HG03354 (cell line): ENCODE measurements at regions not wholly inside any gene's neighbourhood (a gene's known extent, or its start where the extent isn't known, plus 50 kb on each side); places are given as distances from the start of the nearest gene placed in this dataset.
"Not testable (repeated sequence)": the region's sequence is repeated elsewhere in the genome, so short reads cannot be mapped to it uniquely, and the experiment has no call there.

Experiments
- ATAC-seq: cut with Tn5 transposase; IDR thresholded peaks from one replicate; pipeline ENCODE4 v1.9.1; 2021; ENCODE audit warnings: mild to moderate bottlenecking; ENCODE audit not compliant: unreplicated experiment, poor library complexity, severe bottlenecking

DNA sequence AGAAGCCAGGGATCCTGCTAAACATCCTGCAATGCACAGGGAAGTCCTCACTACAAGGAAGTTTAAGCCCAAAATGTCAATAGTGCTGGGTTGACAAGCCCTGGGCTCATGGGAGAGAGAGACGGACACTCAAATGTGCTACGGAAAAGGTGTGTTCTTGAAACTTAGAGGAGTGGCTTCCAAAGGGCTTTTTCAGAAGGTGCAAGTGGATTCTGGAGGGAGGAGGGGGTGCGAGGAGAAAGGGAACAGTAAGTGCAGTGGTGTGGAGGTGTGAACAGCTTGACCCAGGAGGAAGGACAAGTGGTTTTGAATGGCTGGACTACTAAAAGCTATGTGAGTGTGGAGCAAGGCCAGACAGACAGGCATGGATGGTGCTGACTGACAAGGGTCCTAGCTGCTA lies 50.4 kb upstream of the CECR2 start:
- ATAC-seq, result no peak

- no peak for ATAC-seq
These were observed 54.0 kb upstream of the CECR2 start for GRCh38 chr22:17315310-17315709.

GRCh38 chr22:17314487-17314886 lies 54.8 kb upstream of the CECR2 start:
- ATAC-seq, result no peak

DNA sequence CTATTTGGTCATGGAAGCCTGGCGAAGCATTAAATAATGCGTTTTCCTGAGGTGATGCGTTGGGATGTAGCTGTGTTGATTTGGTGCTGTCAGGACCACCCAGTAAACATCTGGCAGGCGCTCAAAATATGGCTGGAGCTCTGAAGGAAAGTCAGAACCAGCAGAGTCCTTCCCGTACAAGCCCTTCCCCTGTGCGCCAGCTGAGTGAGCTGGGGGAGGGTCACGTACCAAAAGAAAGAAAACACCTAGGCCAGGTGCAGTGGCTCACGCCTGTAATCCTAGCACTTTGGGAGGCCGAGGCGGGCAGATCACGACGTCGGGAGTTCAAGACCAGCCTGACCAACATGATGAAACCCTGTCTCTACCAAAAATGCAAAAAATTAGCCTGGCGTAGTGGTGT lies 55.6 kb upstream of the CECR2 start:
- no peak for ATAC-seq

- no peak for ATAC-seq
These were observed 61.7 kb upstream of the CECR2 start for GRCh38 chr22:17307566-17307965.

DNA sequence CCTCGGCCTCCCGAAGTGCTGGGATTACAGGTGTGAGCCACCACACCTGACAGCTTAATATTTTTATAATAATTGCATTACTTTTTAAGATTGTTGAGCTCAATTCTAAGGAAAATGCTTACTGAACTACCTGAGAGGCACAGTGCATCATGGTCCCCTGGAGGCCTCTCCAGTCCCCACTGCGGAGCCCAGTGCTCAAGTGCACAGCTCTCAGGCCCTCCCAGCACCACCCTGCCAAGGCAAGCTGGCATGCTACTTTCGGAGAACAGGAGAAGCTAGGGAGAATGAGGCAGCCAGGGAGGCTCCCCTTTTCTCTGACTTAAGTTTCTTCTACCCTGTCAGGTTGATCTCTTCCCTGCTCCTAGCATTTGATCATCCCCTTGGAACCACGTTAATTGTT lies 64.2 kb upstream of the CECR2 start:
- ATAC-seq, result no peak

DNA sequence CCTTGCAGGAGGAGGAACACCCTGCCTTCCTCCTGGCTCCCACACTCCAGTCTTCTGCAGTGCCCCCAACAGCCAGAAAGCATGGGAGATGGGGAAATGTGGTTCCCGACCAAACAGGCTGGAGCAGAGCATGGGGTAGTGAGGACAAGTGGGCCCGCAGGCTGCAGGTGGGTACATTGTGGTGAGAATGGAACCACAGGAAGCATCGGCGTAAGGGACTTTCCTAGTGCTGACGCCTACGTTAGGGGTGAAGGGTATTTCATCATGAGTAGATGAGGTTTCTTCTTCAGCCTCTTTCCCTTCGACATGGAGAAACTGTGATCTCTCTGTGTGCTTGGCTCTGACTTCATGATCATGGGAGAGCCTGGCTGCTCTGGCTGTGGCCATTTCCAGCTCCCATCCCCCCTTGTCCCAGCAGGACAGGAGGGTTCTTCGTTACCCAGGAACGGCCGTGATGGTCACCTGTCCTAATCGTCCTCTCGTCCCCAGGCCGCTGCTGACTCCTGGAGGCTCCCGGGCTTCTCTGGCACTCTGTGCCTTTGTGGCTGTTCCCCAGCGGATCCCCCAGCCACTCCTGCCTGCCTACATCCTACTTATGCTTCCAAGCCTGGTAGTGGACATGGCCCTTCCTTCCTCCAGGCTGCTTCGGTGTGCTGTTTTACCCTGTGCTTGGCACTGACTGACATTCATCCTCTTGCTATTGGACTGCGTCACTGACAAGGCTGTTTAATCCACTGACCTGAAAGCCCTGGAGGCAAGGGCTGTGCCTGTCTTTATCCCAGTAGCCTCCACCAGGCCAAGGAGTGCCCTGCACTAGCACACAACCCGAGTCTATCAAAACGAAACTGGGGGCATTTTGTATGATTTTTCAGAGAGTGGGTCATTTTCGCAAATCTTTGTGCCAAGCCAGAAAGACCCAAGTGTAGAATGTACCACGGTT lies 65.2 kb upstream of the CECR2 start:
- peak; percentile 89 for ATAC-seq

DNA sequence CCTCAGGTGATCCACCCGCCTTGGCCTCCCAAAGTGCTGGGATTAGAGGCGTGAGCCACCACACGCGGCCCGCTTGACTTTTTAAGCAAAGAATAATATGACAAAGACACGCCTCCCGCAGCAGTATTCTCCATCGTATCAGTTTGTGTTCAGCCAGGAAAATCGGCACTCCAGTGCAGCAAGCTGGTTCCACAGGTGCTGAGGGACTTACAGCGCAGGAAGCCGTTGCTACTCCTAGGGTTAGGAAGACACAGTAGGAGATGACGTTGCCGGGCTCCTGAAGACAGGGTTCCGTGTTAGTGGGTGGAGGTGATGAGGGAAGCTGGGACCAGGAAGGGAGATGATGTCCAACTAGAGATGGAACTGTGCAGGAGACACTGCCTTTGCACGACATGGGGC lies 65.8 kb upstream of the CECR2 start:
- ATAC-seq, result no peak

DNA sequence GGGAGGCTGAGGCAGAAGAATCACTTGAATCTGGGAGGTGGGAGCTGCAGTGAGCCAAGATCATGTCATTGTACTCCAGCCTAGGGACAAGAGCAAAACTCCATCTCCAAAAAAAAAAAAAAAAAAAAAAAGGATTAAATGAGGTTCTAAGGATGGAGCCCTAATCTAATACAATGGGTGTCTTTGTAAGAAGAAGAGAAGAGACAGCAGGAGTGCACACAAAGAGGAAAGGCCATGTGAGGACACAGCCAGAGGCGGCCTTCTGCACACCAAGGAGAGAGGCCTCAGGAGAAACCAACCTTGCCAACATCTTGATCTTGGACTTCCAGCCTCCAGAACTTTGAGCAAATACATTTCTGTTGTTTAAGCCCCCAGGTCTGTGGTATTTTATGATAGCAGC lies 66.6 kb upstream of the CECR2 start:
- no peak for ATAC-seq

DNA sequence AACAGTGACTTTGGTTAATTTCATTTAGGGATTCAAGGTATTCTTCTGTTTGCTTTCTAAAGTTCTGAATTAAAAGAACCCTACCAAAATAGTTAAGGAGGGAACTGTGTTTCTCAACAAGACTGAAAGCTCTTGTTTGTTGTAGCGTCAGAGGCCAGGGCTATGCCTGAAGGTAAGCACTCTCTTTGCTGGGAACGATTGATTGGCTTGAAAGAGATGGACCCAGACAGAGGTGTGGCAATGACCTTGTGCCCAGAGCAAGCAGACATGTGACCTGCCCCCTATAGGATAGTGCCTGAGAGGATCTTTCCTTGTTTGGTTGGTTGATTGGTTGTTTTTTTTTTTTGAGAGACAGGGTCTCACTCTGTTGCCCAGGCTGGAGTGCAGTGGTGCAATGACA lies 68.3 kb upstream of the CECR2 start:
- no peak for ATAC-seq

DNA sequence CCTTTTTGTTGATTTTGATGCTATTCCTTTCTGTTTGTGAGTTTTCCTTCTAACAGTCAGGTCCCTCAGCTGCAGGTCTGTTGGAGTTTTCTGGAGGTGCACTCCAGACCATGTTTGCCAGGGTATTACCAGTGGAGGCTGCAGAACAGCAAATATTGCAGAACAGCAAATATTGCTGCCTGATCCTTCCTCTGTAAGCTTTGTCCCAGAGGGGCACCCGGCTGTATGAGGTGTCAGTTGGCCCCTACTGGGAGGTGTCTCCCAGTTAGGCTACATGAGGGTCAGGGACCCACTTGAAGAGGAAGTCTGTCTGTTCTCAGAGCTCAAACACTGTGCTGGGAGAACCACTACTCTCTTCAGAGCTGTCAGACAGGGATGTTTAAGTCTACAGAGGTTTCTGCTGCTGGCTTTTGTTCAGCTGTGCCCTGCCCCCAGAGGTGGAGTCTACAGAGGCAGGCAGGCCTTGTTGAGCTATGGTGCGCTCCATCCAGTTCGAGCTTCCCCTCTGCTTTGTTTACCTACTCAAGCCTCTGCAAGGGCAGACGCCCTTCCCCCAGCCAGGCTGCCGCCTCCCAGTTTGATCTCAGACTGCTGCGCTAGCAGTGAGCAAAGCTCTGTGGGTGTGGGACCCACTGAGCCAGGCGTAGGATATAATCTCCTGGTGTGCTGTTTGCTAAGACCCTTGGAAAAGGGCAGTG lies 70.3 kb upstream of the CECR2 start:
- not testable (repeated sequence) for ATAC-seq

GRCh38 chr22:17285656-17286055 lies 66.4 kb upstream of the ADA2 start:
- ATAC-seq, result no peak

GRCh38 chr22:17284888-17285287 lies 65.7 kb upstream of the ADA2 start:
- no peak for ATAC-seq

DNA sequence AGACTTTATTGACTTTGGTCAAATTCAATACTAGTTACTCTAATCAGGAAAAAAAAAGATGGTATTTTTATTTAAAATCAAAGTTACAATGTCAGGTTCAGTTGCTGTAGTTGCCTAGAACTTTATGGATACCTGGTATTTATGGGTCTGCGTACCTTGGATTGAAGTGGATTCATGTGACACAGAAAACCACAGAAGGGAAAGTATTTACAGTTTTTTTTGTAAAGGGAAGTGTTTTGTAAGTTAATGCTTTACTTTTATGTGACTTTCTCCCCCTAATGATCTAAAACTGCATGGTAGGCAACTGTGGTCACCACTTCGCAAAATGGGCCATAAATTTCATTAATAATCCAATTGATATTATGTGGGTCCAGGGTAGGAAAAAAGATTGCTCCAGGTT lies 65.2 kb upstream of the ADA2 start:
- no peak for ATAC-seq

DNA sequence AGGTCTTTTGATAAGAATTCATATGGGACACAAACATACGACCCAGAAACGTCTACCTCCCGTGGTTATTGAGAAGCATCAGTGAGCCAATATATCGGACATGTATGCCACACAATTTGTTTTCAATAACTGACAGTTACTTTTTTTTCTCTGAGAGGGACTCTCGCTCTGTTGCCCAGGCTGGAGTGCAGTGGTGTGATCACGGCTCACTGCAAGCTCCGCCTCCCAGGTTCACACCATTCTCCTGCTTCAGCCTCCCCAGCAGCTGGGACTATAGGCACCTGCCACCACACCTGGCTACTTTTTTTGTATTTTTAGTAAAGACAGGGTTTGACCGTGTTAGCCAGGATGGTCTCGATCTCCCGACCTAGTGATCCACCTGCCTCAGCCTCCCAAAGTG lies 64.6 kb upstream of the ADA2 start:
- not testable (repeated sequence) for ATAC-seq

GRCh38 chr22:17283423-17283822 lies 64.2 kb upstream of the ADA2 start:
- ATAC-seq, result no peak

DNA sequence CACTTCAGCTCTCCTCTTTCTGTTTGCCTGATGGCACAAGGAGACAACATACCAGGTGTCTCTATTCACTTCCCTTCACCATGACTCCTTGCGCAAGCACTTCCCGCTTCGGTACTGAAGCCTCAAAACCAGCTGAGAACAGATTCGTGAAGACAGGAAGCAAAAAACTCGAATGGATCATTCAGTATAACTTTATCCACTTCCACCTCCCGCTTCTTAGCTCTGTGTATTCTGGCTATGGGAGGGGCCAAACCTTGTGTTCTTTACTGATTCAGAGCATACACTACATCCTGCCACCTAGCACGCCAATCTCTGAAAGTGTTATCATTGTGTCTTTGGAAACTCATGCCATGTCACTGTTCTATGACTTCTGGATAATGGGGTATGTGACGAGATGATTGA lies 62.2 kb upstream of the ADA2 start:
- ATAC-seq, result peak; percentile 43

DNA sequence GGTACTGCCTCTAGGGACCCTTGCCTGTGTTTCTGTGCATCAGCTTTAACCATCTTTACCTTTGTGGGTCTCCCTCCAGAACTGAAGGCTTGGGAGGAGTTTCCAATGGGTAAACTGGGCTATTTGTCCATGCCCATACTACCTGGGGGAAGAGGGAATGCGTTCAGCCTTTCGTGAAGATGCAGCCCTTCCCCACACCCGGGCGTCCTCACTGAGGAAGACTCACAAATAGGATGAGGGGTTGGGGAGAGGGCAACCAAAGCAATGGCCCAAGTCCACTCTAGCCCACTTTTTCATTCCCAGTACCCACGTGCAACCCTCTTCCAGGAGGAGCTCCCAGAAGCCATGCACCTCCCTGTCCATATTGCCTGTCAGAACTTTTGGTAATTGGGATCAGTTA lies 61.8 kb upstream of the ADA2 start:
- ATAC-seq, result peak; percentile 8

DNA sequence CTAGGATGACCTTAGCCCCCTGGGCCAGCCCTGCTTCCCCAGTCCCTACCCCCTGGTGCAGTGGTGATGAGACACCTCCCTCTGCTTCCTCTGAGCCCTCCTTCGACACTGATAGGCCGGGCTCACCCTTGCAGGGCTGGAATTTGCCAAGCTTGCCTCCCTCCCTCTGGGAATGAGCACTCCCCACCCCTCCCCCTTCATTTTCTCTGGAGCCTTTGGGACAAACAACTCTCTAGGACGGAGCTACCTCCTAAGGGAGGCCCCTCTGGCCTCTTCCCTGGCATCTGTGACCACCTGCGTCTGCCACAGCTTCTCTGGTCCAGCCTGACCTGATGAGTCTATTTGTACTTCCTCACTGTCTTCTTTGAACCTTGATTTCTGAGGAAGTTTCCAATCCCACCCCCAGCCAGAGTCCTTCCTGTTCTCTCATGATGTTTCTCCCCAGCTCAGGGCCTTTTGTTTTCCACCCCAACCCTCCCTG lies 53.3 kb upstream of the ADA2 start:
- ATAC-seq, result no peak

- ATAC-seq, result no peak
These were observed 52.6 kb upstream of the ADA2 start for GRCh38 chr22:17271711-17272451.
